Fibroblast of lung (primary cell): ENCODE measurements at regions not wholly inside any gene's neighbourhood (a gene's known extent, or its start where the extent isn't known, plus 50 kb on each side); places are given as distances from the start of the nearest gene placed in this dataset.

ENCODE experiments used
- CTCF ChIP-seq, 2 donors: IDR thresholded peaks in 1 of 2; conservative IDR thresholded peaks in 1 of 2; 1 replicate in 1 of 2; 2 replicates in 1 of 2; pipeline ENCODE4 v1.5.1; 2011 to 2012; ENCODE audit warnings: low read length in 2 of 2, control low read depth in 1 of 2, inconsistent platforms in 1 of 2, low read depth in 1 of 2, mild to moderate bottlenecking in 1 of 2
- EZH2 ChIP-seq: IDR thresholded peaks from 2 replicates; pipeline ENCODE4 v1.5.1; 2012; ENCODE audit warnings: low read length, control low read depth, mild to moderate bottlenecking; ENCODE audit errors: missing control alignments

- no peak for TF ChIP-seq CTCF (conservative IDR thresholded peaks at IDR 0.05 in 1 of 2, IDR thresholded peaks at IDR 0.05 in 1 of 2; ENCODE audit: low read depth in 1 of 2, low read length in 2 of 2)
- TF ChIP-seq EZH2 = no peak
These were observed 404.8 kb downstream of the TLL1 start for GRCh38 chr4:166277853-166278252.
